HUES6 (cell line): ENCODE measurements at regions not wholly inside any gene's neighbourhood (a gene's known extent, or its start where the extent isn't known, plus 50 kb on each side); places are given as distances from the start of the nearest gene placed in this dataset.

Source experiments
- H3K27ac ChIP-seq: 2 replicates; pipeline ENCODE4 v1.7.0; 2013; ENCODE audit warnings: low read depth, mild to moderate bottlenecking, low read length, inconsistent platforms
- H3K27me3 ChIP-seq: 2 replicates; pipeline ENCODE4 v1.6.1; 2013; ENCODE audit warnings: low read length; ENCODE audit not compliant: control insufficient read depth, insufficient read depth
- H3K36me3 ChIP-seq: 2 replicates; pipeline ENCODE4 v1.6.1; 2013; ENCODE audit warnings: low read length; ENCODE audit not compliant: control insufficient read depth, insufficient read depth
- H3K4me1 ChIP-seq: 2 replicates; pipeline ENCODE4 v1.6.1; 2013; ENCODE audit warnings: low read length; ENCODE audit not compliant: control insufficient read depth, insufficient read depth
- H3K4me3 ChIP-seq: 2 replicates; pipeline ENCODE4 v1.5.1; 2013; ENCODE audit warnings: low read depth, low read length
- H3K9ac ChIP-seq: one replicate; pipeline ENCODE4 v1.6.1; 2013; ENCODE audit warnings: mild to moderate bottlenecking, low read length
- H3K9me3 ChIP-seq: 2 replicates; pipeline ENCODE4 v1.6.1; 2013; ENCODE audit warnings: low read depth, low read length; ENCODE audit not compliant: control insufficient read depth, insufficient read depth

GRCh38 chr4:13963601-13964000 lies 336.1 kb upstream of the BOD1L1 start:
- H3K27me3 ChIP-seq = no peaks in the 10 kb centered on the region
- H3K27ac ChIP-seq = no peak overlapping the region
- no peaks in the 10 kb centered on the region for H3K36me3 ChIP-seq
- H3K9me3 ChIP-seq = no peaks in the 10 kb centered on the region
- no peak overlapping the region for H3K4me3 ChIP-seq
- 0 out of 2 replicates have a peak, but pooled peaks cover 5% of the 10 kb centered on the region for H3K4me1 ChIP-seq
- no peak overlapping the region for H3K9ac ChIP-seq

- Histone ChIP-seq H3K9me3 (no peaks in the 10 kb centered on the region), H3K4me1 (peaks cover 8% of the 10 kb centered on the region; the same call in 1 of the 2 replicates), H3K9ac (no peak overlapping the region), H3K36me3 (no peaks in the 10 kb centered on the region), H3K4me3 (no peak overlapping the region), H3K27me3 (no peaks in the 10 kb centered on the region), H3K27ac (no peak overlapping the region)
Measured at GRCh38 chr4:13966231-13967195, 339.0 kb upstream of the BOD1L1 start.

GRCh38 chr4:13968723-13969122 lies 341.2 kb upstream of the BOD1L1 start:
- no peak overlapping the region for H3K9ac ChIP-seq
- H3K36me3 ChIP-seq = no peaks in the 10 kb centered on the region
- no peaks in the 10 kb centered on the region for H3K27me3 ChIP-seq
- no peaks in the 10 kb centered on the region for H3K9me3 ChIP-seq
- H3K4me1 ChIP-seq = peaks cover 8% of the 10 kb centered on the region; the same call in 1 of the 2 replicates
- H3K27ac ChIP-seq = no peak overlapping the region
- H3K4me3 ChIP-seq = no peak overlapping the region

- Histone ChIP-seq H3K9ac (no peak overlapping the region), H3K4me1 (peaks cover 8% of the 10 kb centered on the region; the same call in 1 of the 2 replicates), H3K27me3 (no peaks in the 10 kb centered on the region), H3K27ac (no peak overlapping the region), H3K36me3 (no peaks in the 10 kb centered on the region), H3K4me3 (no peak overlapping the region), H3K9me3 (no peaks in the 10 kb centered on the region)
Measured at GRCh38 chr4:13970349-13970748, 342.8 kb upstream of the BOD1L1 start.

- H3K9ac ChIP-seq = no peak overlapping the region
- peaks cover 4% of the 10 kb centered on the region; the same call in 1 of the 2 replicates for H3K4me1 ChIP-seq
- no peaks in the 10 kb centered on the region for H3K36me3 ChIP-seq
- H3K27me3 ChIP-seq = no peaks in the 10 kb centered on the region
- no peak overlapping the region for H3K4me3 ChIP-seq
- H3K27ac ChIP-seq = no peak overlapping the region
- H3K9me3 ChIP-seq = no peaks in the 10 kb centered on the region
Measured at GRCh38 chr4:13977746-13978145, 350.2 kb upstream of the BOD1L1 start.

GRCh38 chr4:13980317-13981310 lies 353.1 kb upstream of the BOD1L1 start:
- Histone ChIP-seq H3K4me1 (peaks cover 4% of the 10 kb centered on the region; the same call in 1 of the 2 replicates), H3K27ac (no peak overlapping the region), H3K36me3 (no peaks in the 10 kb centered on the region), H3K9me3 (no peaks in the 10 kb centered on the region), H3K27me3 (no peaks in the 10 kb centered on the region), H3K9ac (no peak overlapping the region), H3K4me3 (no peak overlapping the region)

- Histone ChIP-seq H3K4me1 (peaks cover 4% of the 10 kb centered on the region; the same call in 1 of the 2 replicates), H3K27ac (no peak overlapping the region), H3K9me3 (no peaks in the 10 kb centered on the region), H3K27me3 (no peaks in the 10 kb centered on the region), H3K36me3 (no peaks in the 10 kb centered on the region), H3K9ac (no peak overlapping the region), H3K4me3 (no peak overlapping the region)
Measured at GRCh38 chr4:13981499-13981898, 354.0 kb upstream of the BOD1L1 start.

- Histone ChIP-seq H3K27me3 (no peaks in the 10 kb centered on the region), H3K36me3 (no peaks in the 10 kb centered on the region), H3K9ac (no peak overlapping the region), H3K4me1 (peaks cover 4% of the 10 kb centered on the region; the same call in 1 of the 2 replicates), H3K4me3 (no peak overlapping the region), H3K9me3 (no peaks in the 10 kb centered on the region), H3K27ac (no peak overlapping the region)
Measured at GRCh38 chr4:13982010-13982409, 354.5 kb upstream of the BOD1L1 start.

- no peak overlapping the region for H3K9ac ChIP-seq
- H3K9me3 ChIP-seq = no peaks in the 10 kb centered on the region
- H3K4me3 ChIP-seq = no peak overlapping the region
- no peaks in the 10 kb centered on the region for H3K27me3 ChIP-seq
- no peak overlapping the region for H3K27ac ChIP-seq
- no peaks in the 10 kb centered on the region for H3K36me3 ChIP-seq
- H3K4me1 ChIP-seq = peaks cover 4% of the 10 kb centered on the region; the same call in 1 of the 2 replicates
Measured at GRCh38 chr4:13983189-13983790, 355.8 kb upstream of the BOD1L1 start.

GRCh38 chr4:13984991-13985800 lies 357.7 kb upstream of the BOD1L1 start:
- Histone ChIP-seq H3K9me3 (no peaks in the 10 kb centered on the region), H3K4me1 (peaks cover 4% of the 10 kb centered on the region; the same call in 1 of the 2 replicates), H3K4me3 (no peak overlapping the region), H3K27ac (no peak overlapping the region), H3K9ac (no peak overlapping the region), H3K36me3 (no peaks in the 10 kb centered on the region), H3K27me3 (no peaks in the 10 kb centered on the region)
